SW480 (cell line): ENCODE measurements at regions not wholly inside any gene's neighbourhood (a gene's known extent, or its start where the extent isn't known, plus 50 kb on each side); places are given as distances from the start of the nearest gene placed in this dataset.
"Not testable (repeated sequence)": the region's sequence is repeated elsewhere in the genome, so short reads cannot be mapped to it uniquely, and the experiment has no call there.

ENCODE experiments used
- DNase-seq: peaks from one replicate; pipeline ENCODE4 v3.0.0-alpha.2; 2016; ENCODE audit warnings: low spot score

DNA sequence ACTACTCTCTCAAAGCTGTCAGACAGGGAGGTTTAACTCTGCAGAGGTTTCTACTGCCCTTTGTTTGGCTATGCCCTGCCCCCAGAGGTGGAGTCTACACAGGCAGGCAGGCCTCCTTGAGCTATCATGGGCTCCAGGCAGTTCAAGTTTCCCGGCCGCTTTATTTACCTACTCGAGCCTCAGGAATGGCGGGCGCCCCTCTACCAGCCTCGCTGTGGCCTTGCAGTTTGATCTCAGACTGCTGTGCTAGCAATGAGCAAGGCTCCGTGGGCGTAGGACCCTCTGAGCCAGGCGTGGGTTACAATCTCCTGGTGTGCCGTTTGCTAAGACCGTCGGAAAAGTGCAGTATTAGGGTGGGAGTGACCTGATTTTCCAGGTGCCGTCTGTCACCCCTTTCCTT lies 124.3 kb downstream of the PTCHD1 start:
- DNase-seq = not testable (repeated sequence)

DNA sequence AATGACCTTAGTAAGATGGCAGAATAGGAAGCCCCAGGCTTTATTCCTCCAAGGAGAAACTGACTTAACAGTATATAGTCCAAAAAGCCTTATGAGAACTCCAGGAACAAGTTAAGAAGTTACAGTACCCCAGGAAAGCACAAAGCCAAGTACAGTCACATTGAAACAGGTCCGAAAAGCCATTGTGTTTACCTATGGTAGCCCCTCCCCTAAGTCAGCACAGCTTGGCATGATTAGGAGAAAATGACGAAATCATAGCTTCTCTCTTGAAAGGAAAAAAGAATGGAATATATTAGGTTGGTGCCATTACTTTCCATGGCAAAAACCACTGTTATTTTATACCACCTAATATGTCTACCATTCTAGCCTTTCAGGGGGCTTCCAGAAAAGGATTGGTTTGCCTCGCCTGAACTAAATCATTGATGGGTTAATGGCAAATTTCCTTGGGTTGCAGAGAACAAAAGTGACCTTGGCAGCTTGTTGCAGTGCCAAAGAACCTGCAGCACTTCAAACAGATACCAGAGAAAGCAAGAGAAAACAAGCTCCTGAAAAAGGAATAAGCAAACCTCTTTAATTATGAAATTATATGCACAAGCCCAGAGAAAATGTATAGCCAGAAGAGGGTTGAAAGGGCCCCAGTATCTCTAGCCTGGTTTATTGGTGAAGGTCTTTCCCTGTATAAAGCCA lies 130.6 kb downstream of the PTCHD1 start:
- no peak for DNase-seq

GRCh38 chrX:23465985-23466384 lies 131.3 kb downstream of the PTCHD1 start:
- no peak for DNase-seq

DNA sequence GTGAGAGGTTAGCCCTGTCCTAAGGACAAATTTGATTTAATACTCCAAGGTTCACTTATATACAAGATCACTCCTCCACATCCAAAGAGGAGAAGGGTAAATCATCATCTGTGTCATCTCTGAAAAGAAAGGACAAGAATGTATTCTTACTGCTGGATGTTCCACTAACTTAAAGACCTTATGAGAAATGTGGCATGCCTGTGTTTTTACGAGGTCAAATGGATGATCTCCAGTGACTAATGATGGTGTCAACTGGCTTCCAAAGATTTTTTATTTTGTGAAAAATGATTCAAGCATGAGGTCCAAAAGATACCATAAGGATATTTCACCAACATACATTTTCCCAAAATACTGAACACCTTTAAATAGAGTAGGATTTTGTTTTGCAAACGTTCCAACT lies 143.4 kb downstream of the PTCHD1 start:
- no peak for DNase-seq

DNA sequence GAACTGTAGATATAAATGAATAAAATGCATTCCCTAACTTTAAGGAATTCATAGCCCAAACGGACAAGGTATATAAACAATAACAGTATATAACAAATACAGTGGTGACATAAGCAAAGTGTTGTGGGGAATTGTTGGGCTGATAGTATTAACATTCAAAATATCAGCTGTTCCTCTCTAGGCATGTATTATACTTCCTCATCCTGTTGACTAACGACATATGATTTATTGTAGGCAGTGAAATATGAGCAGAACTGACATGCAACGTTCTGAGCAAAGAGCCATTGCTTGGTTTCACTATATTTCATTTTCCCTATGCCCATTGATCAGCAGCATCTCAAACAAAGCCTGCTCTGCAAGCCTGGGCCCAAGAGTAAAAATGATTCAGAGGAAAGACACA lies 143.9 kb downstream of the PTCHD1 start:
- DNase-seq = no peak

- no peak for DNase-seq
Measured at GRCh38 chrX:23482561-23482960, 147.9 kb downstream of the PTCHD1 start.

DNA sequence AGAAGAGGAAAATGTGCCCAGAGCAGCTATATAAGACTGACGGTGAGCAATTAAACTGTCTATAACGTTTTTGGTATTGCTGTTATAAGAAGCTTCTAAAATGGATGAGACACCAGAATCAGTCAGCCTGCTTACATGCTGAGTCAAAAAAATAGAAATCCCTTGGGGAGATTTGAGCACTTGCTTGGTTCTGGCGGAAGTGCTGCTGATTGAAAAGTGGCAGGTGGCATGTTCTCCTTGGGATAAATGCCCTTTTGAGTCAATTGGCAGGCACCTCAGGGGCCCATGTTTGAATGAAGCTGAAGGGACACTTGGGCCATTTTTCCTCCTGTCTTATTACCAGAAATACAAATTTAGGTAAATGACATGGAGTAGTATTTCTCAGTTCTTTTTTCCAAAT lies 148.7 kb downstream of the PTCHD1 start:
- DNase-seq = no peak

DNA sequence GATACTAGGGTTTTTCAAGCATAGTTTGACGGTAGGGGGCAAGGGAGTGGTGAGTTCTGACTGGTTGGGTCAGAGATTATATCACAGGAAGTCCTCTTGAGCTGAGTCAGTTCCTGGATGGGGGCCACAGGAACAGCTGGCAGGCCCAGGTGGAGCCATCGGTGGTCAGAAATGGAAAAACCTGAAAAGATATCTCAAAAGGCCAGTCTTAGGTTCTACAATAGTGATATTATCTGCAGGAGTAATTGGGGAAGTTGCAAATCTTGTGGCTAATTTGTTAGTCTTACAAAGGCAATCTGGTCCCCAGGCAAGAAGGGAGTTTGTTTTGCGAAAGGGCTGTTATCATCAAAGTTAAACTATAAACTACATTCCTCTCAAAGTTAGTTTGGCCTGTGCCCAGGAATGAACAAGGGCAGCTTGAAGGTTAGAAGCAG lies 159.3 kb downstream of the PTCHD1 start:
- DNase-seq = no peak

DNA sequence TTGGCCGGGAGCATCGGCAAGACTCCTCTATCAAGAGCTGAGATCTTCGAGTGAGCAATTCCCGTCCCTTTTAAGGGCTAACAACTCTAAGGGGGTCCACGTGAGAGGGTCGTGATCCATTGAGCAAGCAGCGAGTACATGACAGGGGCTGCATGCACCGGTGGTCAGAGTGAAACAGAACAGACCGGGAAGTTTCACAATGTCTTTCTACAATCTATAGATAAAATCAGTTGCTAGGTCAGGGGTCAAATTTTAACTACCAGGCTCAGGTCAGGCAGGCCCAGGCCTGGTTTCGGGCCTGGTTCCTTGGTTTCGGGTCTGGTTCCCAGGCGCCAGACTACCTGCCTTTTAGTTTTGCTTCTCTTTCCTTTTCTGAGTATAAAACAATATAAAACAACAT lies 160.1 kb downstream of the PTCHD1 start:
- DNase-seq = no peak

DNA sequence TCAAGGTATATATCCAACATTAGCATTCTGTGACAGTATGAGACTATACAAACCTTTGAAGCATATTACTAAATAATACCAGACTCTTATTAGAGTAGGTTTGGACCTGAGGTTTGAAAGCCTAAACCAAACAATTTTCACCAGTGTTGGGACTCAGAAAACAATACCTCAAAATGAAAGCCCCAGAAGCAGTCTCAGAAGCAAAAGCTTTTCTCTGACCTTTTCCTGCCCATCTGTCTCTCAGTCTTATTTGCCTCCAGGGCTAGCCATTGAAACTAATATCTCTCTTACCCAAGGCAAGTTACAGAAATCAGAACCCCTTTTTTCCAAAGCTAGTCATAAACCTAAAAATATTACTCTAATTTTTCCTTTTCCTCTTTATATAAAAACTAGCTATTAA lies 163.3 kb downstream of the PTCHD1 start:
- DNase-seq = no peak

GRCh38 chrX:23501974-23502373 lies 165.3 kb upstream of the PRDX4 start:
- no peak for DNase-seq

DNA sequence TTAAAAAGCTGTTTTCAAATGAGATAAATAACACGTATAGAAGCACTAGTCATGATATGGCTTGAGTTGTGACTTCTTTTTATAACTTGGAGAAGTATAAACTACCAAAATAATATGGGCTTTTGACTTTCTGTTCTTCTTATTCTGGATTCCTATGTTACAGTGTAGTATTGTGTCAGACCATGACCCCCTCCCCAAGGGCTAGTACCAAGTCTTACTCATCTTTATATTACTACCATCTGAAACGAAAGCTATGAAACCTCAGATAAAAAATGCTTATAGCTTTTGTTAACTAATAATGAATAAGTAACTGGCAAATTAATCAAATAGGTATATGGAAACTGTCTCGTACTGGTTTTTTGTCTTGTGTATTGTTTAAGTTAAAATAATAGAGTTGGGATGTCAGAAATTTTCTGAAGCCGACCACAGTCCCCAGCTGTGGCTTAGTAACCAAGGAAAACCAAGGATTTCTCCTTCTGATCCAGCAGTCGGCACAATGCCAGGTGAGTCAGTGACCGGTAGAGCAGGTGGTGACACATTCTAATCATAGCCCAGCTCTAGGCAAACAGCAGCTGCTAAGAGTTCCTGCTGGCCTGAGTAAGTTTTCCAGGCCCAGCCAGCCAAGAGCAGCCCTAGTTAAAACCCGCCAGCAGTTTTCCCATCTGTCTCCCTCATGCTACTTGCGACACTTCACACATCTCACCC lies 163.3 kb upstream of the PRDX4 start:
- peak; percentile 83 for DNase-seq

DNA sequence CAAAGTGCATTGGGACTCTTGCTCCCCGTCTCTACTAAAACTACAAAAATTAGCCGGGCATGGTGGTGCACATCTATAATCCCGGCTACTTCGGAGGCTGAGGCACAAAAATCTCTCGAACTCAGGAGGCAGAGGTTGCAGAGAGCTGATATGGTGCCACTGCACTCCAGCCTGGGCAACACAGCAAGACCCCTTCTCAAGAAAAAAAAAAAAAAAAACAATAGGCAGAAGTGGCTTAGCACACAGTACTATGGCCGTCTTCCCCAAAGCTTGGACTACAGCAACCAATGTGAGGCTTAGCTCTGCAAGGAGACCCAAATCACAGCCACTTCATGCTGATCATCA lies 162.8 kb upstream of the PRDX4 start:
- DNase-seq = no peak

GRCh38 chrX:23504895-23505294 lies 162.4 kb upstream of the PRDX4 start:
- no peak for DNase-seq

- no peak for DNase-seq
Measured at GRCh38 chrX:23505531-23506303, 161.6 kb upstream of the PRDX4 start.

DNA sequence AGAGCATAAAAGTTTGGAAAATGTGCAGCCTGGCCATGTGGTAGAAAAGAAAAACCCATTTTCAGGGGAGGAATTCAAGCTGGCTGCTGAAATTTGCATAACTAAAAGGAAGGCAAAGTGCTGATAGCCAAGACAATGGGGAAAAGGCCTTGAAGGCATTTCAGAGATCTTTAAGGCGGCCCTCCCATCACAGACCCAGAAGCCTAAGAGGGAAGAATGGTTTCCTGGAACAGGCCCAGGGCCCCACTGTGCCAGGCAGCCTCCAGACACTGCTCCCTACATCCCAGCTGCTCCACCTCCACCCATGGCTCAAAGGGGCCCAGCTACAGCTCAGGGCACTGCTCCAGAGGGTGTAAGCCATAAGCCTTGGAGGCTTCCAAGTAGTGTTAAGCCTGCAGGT lies 158.0 kb upstream of the PRDX4 start:
- DNase-seq = no peak

- DNase-seq = no peak
Measured at GRCh38 chrX:23511793-23512192, 155.5 kb upstream of the PRDX4 start.

DNA sequence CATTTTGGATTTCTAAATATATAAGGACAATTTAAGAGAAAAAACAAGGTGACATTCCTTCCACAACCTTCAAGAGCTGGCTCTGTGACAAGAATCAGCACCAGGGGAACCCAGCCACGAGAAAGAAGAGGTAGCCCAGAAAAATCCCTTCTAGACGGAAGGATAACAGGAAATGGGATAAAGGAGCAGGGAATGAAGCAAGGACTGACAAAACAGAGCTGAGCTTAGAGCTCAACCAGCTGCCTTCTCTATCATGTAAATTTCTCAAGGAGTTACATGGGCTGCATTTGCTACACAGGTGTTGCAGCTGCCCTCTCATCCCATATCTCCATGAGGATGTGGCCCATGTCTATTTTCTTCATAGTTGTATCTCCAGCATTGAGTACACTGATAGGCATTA lies 154.2 kb upstream of the PRDX4 start:
- DNase-seq = no peak

GRCh38 chrX:23514082-23514481 lies 153.2 kb upstream of the PRDX4 start:
- DNase-seq = no peak

GRCh38 chrX:23515028-23515427 lies 152.3 kb upstream of the PRDX4 start:
- DNase-seq = peak; percentile 4

GRCh38 chrX:23523026-23523657 lies 144.2 kb upstream of the PRDX4 start:
- not testable (repeated sequence) for DNase-seq

GRCh38 chrX:23524467-23524866 lies 142.8 kb upstream of the PRDX4 start:
- no peak for DNase-seq

- DNase-seq = no peak
Measured at GRCh38 chrX:23525531-23525930, 141.8 kb upstream of the PRDX4 start.
